NAMALWA (cell line): ENCODE measurements at regions not wholly inside any gene's neighbourhood (a gene's known extent, or its start where the extent isn't known, plus 50 kb on each side); places are given as distances from the start of the nearest gene placed in this dataset.

ENCODE experiments used
- DNase-seq: peaks from one replicate; pipeline ENCODE4 v3.0.0-alpha.2; 2015; ENCODE audit warnings: low spot score

- DNase-seq, result no peak
These were observed 979.5 kb upstream of the TENM4 start for GRCh38 chr11:80420374-80420773.

GRCh38 chr11:80417681-80418080 is 976.9 kb upstream of the TENM4 start:
- DNase-seq, result no peak

GRCh38 chr11:80415580-80415979 is 974.8 kb upstream of the TENM4 start:
- DNase-seq, result no peak

DNA sequence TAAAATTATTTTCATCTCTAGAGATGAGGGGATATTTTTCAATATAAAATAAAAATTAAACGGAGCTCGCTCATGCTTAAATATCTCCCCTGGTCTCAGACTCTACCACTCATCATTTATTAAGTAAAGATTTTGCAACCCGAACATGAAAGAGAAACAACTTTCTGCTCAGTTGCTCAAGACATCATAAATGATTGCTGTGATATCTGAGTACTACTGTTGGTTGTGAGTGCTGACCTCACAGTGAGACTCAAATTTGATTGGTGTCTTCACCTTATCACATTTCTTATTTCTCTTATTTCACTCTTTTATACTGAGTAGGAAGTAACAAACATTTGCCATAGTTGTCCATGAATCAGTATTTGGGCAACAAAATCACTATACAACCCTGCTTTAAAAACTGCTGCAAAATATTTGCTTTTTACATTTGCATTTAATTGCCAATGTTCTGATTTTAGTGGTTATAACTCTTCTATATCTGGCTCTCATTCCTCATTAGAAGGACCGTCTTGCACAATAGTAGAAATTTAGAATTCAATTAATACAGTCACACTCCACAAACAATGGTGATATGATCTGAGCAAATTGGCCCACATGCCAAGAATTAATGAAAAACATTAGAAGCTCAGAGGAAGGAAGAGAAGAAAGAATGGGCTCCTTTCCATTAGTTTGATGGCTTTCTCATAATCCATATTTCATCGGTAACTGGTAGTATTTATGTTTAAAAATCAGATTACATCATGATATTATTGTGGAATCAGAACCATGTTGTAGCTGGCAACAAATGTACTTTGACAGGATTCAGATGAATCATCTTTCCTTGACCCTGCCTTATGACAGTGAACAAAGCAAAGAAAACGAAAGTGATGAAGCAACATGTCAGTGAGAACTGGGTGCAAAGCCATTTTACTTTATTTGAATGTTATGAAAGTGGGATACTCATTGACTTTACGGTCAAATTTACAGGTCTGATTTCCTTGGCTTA is 973.6 kb upstream of the TENM4 start:
- no peak for DNase-seq

GRCh38 chr11:80412604-80413003 is 971.8 kb upstream of the TENM4 start:
- DNase-seq, result no peak

DNA sequence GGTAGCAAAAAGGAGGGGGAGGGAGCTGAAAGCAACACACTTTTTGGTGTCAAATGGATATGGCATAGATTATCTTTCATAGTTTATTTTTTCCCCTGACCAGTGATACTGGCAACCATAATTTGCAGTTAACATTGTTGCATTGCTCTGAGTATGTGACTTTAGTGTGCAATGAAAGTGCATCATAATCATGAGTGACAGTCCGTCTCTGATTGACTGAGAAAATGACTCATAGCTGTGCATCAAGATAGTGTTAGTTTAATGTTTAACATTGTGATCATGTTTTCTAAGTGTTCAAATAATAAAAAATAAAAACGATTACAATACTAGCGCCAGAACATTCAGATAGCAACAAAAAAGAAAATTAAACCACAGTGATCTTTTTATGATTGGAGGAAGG is 952.4 kb upstream of the TENM4 start:
- DNase-seq, result no peak

GRCh38 chr11:80390505-80390904 is 949.7 kb upstream of the TENM4 start:
- no peak for DNase-seq

- DNase-seq, result no peak
These were observed 947.7 kb upstream of the TENM4 start for GRCh38 chr11:80388536-80388935.

GRCh38 chr11:80388130-80388529 is 947.3 kb upstream of the TENM4 start:
- no peak for DNase-seq

DNA sequence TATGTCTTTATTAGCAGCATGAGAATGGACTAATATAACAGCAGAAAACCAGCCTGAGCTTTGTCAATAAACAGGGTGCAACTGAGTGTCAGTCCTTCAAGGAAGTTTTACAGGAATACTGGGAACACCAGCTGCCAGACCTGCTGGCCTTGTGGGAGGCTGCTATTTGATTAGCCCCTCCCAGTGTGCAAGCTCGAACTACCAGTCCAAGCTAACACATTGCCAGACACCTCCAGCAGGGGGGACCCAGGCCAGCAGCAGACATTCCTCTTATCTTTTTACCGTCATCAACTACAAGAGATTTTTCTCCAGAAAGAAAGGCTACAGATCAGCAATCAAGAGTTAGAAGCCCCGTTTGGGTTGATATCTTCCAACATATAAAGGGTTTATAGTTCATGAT is 942.8 kb upstream of the TENM4 start:
- no peak for DNase-seq

DNA sequence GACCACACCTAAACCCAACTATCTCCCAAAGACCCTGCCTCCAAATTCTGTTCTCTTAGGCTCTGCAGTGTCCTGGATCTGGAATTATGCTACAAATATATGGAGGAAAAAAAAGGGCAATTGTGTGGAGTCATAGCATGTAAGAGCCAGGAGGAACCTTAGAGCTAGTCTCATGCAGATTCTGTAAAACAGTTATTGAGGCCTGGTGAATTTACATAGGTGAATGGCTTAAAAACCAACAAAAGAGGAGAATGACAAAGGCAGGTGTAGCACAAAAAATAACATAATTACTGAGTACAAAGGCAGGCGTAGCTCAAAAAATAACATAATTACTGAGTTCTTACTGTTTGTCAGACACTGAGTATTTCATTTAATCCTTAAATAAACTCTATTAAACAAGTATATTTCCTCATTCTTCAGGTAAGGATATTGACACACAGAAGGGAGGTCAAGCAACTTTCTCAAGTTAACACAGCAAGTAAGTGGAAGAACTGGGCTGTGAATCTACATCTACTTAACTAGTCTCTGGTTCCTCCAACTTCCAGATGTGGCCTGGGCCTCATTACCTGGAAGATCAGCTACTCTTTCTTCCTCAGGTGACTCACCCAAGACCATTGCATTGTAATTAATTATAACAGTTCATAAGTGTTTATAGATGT is 938.9 kb upstream of the TENM4 start:
- no peak for DNase-seq

DNA sequence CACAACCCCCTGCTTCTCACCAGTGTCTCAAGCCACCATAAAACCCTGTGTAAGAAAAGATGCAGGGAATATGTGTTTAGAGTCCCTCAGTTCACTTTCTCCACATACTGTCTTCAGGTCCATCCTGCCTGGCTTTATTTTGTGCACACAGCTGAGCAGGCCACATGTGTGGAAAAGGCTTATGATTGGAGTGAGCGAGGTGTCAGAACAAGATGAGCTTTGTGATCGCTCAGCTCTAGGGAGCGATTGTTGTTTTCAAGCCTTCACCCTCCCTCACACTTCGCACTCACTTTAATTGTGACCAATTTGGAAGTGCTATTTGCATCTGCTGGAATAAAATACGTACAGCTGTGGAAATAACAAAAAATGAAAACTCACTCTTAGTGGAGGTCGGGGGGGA is 931.1 kb upstream of the TENM4 start:
- no peak for DNase-seq

GRCh38 chr11:80365980-80366379 is 925.1 kb upstream of the TENM4 start:
- DNase-seq, result no peak

- no peak for DNase-seq
These were observed 924.4 kb upstream of the TENM4 start for GRCh38 chr11:80365076-80365725.

GRCh38 chr11:80362563-80363340 is 921.9 kb upstream of the TENM4 start:
- DNase-seq, result no peak

GRCh38 chr11:80355251-80355650 is 914.4 kb upstream of the TENM4 start:
- DNase-seq, result no peak

- DNase-seq, result no peak
These were observed 909.7 kb upstream of the TENM4 start for GRCh38 chr11:80350541-80350940.

- DNase-seq, result no peak
These were observed 909.2 kb upstream of the TENM4 start for GRCh38 chr11:80349997-80350396.

DNA sequence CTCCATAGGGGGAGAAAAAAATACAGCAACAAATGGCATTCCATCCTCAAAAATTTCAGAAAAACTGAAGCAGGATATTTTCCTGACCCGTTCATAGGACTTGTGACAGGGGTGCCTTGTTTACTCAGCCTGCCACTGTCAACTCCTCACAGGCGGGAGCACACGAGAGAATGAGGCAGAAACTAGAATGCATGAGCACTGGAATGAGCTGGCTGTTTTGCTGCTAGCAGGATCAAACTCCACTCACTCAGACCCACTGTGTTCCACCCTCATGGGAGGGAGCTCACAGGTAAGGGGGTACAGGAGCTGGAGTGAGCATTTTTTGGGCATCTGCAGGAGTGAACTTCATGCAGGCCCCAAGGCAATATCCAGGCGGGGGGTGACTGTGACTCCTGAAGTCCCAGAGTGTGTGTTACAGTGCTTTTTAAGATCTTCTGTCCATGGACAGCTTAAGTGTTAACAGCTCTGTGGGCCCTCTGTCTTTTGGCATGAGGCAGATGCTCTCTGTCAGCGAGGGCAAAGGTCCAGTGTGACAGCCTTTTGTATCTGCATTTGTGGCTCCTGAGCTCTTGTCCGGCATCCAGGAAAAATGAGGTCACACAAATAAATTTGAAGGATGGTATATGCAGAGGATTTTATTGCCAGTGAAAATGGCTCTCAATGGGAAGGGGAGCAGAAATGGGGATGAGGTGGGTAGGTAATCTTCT is 905.7 kb upstream of the TENM4 start:
- no peak for DNase-seq

- no peak for DNase-seq
These were observed 902.6 kb upstream of the TENM4 start for GRCh38 chr11:80343436-80343835.

GRCh38 chr11:80338231-80338630 is 897.4 kb upstream of the TENM4 start:
- no peak for DNase-seq
